Stimulated activated CD4-positive, alpha-beta T cell treated with anti-CD3 and anti-CD28 coated beads, Interleukin-15, amount 100 ng/mL, for 48 hours (primary cell): ENCODE measurements at regions not wholly inside any gene's neighbourhood (a gene's known extent, or its start where the extent isn't known, plus 50 kb on each side); places are given as distances from the start of the nearest gene placed in this dataset.
"Not testable (repeated sequence)": the region's sequence is repeated elsewhere in the genome, so short reads cannot be mapped to it uniquely, and the experiment has no call there.

Experiments
- DNase-seq, 2 donors: peaks; one replicate each; pipeline ENCODE4 v3.0.0-alpha.2; 2020; ENCODE audit warnings: low read depth in 2 of 2

- no peak for DNase-seq
Observed at GRCh38 chr4:112708772-112709171, 71.8 kb downstream of the LARP7 start.

GRCh38 chr4:112714922-112715901 lies 78.3 kb downstream of the LARP7 start:
- no peak for DNase-seq

GRCh38 chr4:112717856-112718255 lies 80.9 kb downstream of the LARP7 start:
- no peak for DNase-seq

DNA sequence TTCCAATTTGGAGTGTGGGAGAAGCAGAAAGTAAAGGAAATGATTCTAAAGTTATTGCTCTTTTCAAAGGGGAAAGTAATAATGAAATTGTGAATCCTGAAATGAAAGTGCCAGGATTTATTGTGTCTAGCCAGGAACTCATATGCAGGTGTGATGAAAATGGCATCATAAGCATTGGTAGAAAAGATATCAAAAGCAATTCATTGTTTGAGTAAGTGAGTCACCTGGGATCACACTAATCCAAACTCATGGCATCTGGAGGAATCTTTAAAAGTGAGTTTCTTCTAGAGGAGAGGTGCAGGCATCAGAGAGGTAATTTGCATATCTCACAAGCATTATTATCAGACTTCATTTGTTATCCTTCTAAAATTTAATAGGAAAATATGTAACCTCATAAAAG lies 84.7 kb downstream of the LARP7 start:
- no peak for DNase-seq

DNA sequence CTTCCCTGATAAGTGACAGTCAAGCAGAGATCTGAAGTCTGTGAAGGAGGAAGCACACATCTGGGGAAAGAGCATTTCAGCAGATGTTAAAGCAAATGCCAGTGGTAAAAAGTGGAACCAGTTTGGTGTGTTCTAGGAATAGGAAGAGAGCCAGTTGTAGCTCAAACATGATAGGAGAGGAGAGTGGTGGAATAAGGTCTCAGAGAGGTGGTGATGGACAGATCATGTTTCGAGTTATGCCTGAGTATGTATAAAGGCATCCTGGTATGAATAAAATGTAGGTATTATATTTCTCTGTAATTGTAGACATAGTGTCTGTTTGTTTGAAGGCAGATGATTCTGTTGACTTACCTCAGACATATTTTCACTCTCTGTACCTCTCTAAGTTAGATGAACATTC lies 89.1 kb downstream of the LARP7 start:
- DNase-seq: no peak

- not testable (repeated sequence) for DNase-seq
Observed at GRCh38 chr4:112727728-112728127, 90.8 kb downstream of the LARP7 start.

DNA sequence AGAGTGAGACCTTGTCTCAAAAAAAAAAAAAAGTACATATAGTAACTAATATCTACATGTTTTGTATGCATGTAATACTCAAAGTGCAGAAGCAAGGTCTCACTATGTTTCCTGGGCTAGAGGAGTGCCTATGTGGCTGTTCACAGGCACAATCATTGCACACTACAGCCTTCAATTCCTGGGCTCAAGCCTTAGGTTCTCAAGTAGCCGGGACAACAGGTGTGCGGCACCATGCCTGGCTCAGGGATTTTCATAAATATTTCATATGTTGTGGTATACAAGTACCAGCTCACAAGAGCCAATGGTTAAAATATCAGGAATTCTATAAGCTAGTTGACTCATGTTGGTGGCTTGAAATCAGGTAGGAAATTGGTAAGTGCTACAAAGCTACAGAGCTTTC lies 94.8 kb downstream of the LARP7 start:
- DNase-seq: no peak

DNA sequence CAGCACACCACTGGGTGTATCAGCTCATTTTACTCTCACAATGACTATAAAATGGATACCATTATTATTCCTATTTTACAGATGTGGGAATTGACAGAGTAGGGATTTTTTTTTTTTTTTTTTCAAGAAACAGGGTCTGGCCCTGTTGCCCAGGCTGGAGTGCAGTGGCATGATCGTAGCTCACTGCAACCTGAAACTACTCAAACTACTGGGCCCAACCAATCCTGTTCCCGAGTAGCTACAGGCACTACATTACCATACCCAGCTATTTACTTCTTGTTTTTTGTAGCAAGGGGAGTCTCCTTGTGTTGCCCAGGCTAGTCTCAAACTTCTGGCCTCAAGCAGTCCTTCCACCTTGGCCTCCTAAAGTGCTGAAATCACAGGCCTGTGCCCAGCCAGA lies 95.2 kb downstream of the LARP7 start:
- DNase-seq: no peak

- DNase-seq: no peak
Observed at GRCh38 chr4:112735474-112735951, 98.6 kb downstream of the LARP7 start.

GRCh38 chr4:112736718-112737135 lies 99.8 kb downstream of the LARP7 start:
- DNase-seq: no peak

DNA sequence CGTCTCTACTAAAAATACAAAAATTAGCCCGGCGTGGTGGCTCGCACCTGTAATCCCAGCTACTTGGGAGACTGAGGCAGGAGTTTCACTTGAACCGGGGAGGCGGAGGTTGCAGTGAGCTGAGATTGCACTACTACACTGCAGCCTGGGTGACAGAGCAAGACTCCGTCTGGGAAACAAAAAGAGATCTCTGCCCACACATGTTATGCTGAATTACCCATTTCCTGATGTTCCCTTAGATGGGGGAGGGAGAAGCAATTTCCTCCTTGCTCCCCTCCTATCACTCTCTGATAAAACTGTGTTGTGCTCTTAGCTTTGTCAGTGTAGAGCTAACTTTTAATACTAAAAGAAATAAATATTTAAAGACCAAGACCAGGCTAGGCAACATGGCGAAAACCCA lies 102.5 kb downstream of the LARP7 start:
- DNase-seq: no peak

GRCh38 chr4:112747036-112747435 lies 110.1 kb downstream of the LARP7 start:
- DNase-seq: no peak

DNA sequence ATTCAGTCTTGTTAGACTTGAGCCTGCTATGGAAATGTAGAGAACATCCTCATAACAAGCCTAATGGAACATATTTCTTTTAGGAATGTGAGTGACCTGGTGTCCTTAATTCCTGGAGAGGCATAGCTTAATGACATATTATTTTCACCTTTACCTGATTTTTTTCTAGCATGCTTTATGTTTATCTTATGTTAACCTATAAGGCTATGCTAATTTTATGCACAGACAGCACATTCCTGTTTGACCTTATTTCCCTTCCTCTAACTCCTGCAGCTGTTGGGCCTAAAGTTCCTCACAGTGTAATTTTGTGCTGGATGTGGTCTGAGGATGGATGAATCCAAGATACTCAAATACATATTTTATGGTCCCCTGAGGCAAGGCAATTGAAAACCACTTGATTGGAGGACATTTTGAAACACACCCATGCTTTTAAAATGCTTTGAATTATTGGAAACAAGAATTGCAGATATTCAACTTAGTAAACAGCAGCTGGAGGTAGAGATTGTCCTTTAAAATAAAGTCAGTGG lies 111.5 kb downstream of the LARP7 start:
- DNase-seq: no peak

DNA sequence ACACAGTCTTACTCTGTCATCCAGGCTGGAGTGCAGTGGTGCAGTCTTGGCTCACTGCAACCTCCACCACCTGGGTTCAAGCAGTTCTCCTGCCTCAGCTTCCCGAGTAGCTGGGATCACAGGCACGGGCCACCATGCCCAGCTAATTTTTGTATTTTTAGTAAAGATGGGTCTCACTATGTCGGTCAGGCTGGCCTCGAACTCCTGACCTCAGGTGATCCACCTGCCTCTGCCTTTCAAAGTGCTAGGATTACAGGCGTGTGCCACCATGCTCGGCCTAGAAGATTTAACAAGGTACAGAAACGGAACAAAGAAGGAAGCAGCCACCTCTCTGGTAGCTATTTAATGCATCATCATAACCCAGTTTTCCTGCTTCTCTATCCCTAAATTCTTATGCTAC lies 113.8 kb downstream of the LARP7 start:
- DNase-seq: not testable (repeated sequence)

DNA sequence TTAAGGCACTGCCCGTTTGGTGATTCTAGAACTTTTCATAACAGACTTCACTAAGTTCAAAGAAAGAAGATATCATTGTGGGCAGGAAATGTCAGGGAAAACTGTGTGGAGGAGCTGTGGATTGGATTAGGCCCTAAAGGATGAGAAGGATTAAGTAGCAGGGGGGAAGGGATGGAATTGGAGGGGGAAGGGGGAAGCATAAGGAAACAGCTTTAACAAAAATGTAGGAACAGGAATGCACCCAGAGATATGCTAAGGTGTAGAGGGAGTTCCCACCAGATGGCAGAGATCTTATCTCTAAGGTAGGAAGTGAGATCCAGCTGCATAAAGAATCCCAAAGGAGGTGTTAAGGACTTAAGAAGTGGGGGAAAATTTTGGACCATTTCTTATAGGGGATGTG lies 114.5 kb downstream of the LARP7 start:
- DNase-seq: no peak

GRCh38 chr4:112752061-112752460 lies 115.1 kb downstream of the LARP7 start:
- DNase-seq: no peak

DNA sequence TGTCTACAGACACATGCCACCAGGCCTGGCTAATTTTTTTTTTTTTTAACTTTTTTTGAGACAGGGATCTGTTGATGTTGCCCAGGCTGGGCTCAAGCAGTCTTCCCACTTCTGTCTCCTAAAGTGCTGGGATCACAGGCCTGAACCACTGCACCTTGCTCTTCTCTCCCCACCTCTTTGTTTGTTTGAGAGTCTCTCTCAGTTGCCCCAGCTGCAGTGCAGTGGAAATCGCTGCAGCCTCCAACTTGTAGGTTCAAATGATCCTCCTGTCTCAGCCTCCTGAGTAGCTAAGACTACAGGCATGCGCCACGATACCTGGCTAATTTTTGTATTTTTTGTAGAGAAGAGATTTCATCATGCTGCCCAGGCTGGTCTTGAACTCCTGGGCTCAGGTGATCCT lies 115.6 kb downstream of the LARP7 start:
- DNase-seq: no peak

DNA sequence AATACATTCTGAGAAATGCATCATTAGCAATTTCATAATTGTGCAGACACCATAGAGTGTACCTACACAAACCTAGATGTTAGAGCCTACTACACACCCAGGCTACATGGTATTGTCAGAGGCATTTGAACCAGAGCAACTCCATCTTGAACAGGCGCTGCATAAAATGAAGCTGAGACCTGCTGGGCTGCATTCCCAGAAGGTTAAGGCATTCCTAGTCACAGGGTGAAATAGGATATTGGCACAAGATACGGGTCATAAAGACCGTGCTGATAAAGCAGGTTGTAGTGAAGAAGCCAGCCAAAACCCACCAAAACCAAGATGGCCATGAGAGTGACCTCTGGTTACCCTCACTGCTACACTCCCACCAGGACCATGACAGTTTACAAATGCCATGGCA lies 116.4 kb downstream of the LARP7 start:
- DNase-seq: no peak

DNA sequence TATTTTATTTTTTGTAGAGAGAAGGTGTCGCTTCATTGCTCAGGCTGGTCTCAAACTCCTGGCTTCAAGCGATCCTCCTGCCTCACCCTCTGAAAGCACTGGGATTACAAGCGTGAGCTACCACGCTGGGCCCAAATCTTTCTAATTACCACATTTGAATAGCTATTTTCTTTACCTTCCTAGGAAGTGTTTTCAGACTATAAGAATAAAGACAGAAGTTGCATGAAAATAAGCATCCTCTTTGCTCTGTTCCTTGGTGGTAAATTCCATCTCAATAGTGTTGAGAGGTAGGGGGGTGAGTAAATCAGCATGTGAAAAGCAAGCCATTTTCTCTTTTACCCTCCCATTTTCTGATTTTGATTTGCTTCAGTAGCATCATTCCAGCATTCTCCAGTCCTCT lies 122.4 kb downstream of the LARP7 start:
- no peak for DNase-seq

DNA sequence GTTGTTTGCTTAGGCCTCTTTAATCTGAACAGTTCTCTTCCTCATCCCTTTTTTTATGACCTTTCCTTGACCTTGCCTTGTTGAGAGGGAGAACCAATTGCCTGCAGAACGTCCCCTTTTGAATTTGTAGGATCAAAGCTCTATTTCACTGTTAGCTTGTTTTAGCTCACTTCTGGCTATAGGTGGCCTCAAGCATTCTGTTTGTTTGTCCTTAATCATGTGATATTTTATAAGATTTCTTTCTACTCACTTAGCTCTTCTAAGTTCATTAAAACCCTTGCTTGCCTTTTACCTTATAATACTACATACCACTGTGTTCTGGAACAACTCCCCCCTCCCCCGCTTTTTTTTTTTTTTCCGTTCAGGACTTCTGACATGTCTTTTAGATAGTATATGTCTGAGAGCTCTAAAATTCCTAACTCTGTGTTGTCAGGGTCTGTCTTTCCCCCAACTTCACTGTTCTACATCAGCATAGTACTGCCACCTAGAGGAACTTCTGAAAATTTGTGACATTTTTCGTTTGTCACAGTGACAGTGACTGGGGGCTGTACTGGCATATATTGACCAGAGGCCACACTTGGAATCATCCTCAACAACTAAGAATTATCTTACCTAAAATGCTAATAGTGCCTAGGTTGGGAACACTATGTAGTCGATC lies 128.5 kb downstream of the LARP7 start:
- no peak for DNase-seq

GRCh38 chr4:112766422-112766821 lies 129.5 kb downstream of the LARP7 start:
- DNase-seq: no peak

DNA sequence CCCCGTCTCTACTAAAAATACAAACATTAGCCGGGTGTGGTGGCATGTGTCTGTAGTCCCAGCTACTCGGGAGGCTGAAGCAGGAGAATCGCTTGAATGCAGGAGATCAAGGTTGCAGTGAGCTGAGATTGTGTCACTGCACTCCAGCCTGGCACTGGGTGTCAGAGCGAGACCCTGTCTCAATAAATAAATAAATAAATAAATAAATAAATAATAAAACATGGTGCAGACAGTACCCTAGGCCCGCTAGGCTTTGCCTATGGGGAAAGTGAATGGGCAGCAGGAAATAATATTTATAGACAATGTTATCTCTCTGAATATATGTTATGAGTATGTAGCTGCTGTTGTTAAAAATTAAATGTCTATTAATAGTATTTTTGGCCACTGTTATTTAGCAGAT lies 130.4 kb downstream of the LARP7 start:
- no peak for DNase-seq

DNA sequence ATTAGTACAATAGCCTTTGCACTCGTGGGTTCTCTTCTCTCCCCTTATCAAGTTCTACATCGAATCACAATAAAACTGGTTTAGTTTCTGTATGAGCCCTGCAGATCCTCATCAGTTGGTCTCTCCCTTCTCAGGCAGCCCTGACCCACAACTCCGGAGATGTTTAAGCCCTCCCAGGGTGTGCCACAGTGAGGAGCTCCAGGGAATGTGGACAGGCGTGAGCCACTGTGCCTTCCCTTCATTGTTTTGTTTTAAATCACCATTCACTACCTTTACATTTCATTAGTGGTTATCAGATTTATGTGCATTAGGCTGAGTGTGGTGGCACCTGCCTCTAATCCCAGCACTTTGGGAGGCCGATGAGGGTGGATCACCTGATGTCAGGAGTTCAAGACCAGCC lies 133.2 kb downstream of the LARP7 start:
- no peak for DNase-seq
